SK-N-SH treated with all-trans-retinoic acid at 6 μM for 48 hours (cell line): ENCODE measurements at regions not wholly inside any gene's neighbourhood (a gene's known extent, or its start where the extent isn't known, plus 50 kb on each side); places are given as distances from the start of the nearest gene placed in this dataset.

ENCODE experiments used
- TCF4 ChIP-seq: fragments of 250-450 bp; sonication (Bioruptor Pico); IDR thresholded peaks from 2 replicates; pipeline ENCODE4 v1.8.0; 2021; ENCODE audit warnings: mild to moderate bottlenecking, moderate library complexity, borderline replicate concordance
- TF ChIP-seq, protein P1 (sequence below): fragments of 250-450 bp; sonication (Bioruptor Pico); IDR thresholded peaks from 2 replicates; pipeline ENCODE4 v1.5.1; 2021; ENCODE audit warnings: mild to moderate bottlenecking, moderate library complexity

DNA sequence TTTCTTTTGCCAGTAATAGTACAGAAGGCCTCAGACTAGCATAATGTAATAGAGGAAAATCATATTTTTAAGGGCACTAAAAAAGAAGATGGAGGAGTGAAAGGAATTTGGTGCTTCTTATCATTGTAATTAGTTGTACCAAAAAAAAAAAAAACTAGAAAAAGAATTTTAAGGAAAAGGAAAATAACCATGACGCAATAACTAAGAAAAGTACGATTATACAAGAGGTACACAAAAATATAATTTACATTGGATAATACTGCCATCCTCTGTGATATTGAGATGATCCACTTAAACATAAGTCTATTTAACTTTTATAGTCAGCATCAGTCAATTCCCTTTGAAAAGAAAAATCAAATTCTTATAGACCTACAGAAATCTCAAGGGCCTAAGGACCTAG lies 146.7 kb upstream of the IRX5 start:
- TF ChIP-seq, protein P1, sequence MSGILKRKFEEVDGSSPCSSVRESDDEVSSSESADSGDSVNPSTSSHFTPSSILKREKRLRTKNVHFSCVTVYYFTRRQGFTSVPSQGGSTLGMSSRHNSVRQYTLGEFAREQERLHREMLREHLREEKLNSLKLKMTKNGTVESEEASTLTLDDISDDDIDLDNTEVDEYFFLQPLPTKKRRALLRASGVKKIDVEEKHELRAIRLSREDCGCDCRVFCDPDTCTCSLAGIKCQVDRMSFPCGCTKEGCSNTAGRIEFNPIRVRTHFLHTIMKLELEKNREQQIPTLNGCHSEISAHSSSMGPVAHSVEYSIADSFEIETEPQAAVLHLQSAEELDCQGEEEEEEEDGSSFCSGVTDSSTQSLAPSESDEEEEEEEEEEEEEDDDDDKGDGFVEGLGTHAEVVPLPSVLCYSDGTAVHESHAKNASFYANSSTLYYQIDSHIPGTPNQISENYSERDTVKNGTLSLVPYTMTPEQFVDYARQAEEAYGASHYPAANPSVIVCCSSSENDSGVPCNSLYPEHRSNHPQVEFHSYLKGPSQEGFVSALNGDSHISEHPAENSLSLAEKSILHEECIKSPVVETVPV (CRISPR knock-in tag) = no peak
- no peak for TF ChIP-seq TCF4 (CRISPR knock-in tag)
